Activated CD4-positive, alpha-beta T cell treated with anti-CD3 and anti-CD28 coated beads, Interleukin-2, amount 50 U/mL, for 16 hours (primary cell): ENCODE measurements at regions not wholly inside any gene's neighbourhood (a gene's known extent, or its start where the extent isn't known, plus 50 kb on each side); places are given as distances from the start of the nearest gene placed in this dataset.

Source experiments
- DNase-seq: peaks from one replicate; pipeline ENCODE4 v3.0.0-alpha.2; 2020

DNA sequence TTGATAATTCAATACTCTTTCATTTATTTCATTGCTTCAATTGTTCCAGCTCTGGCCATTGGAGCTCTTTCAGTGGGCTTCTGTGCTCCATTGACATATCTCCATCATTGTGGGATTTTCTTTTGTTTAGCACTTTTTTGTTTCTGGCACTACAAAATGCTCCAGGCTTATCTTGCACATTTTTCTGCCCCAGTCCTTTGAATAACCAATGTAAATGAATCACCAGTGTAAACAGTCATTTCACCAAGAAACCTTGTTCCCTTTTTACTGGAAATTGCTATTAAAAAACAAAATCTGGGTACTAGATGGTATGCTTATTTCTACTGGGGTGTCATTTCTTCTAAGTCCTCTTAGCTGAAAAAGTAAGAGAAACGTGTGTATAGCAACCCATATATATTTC lies 173.0 kb upstream of the LYPLAL1 start:
- no peak for DNase-seq

- no peak for DNase-seq
These were observed 163.0 kb upstream of the LYPLAL1 start for GRCh38 chr1:219010720-219011119.

GRCh38 chr1:219020386-219020785 lies 153.3 kb upstream of the LYPLAL1 start:
- no peak for DNase-seq

DNA sequence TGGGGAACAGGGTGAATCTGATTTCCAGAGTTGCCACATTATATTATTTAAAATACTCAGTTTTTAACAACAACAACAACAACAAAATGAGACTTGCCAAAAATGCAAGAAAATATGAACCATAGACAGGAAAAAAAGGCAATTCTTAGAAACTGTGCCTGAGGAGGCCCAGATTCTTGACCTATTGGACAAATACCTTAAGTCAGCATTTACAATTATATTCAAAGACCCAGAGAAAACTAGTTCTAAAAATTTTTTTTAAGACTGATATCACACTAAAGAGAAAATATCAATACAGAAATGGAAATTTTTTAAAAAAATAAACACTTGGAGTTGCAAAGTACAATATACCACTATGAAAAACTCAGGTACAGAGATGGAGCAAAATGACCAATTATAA lies 152.8 kb upstream of the LYPLAL1 start:
- no peak for DNase-seq

- DNase-seq, result no peak
These were observed 146.5 kb upstream of the LYPLAL1 start for GRCh38 chr1:219027146-219027673.

GRCh38 chr1:219031809-219032208 lies 141.9 kb upstream of the LYPLAL1 start:
- no peak for DNase-seq

- no peak for DNase-seq
These were observed 135.3 kb upstream of the LYPLAL1 start for GRCh38 chr1:219038398-219038797.

GRCh38 chr1:219039017-219039681 lies 134.5 kb upstream of the LYPLAL1 start:
- DNase-seq, result no peak

GRCh38 chr1:219039682-219040154 lies 134.0 kb upstream of the LYPLAL1 start:
- DNase-seq, result no peak

GRCh38 chr1:219040291-219040690 lies 133.4 kb upstream of the LYPLAL1 start:
- no peak for DNase-seq

- DNase-seq, result no peak
These were observed 132.5 kb upstream of the LYPLAL1 start for GRCh38 chr1:219041141-219041540.

DNA sequence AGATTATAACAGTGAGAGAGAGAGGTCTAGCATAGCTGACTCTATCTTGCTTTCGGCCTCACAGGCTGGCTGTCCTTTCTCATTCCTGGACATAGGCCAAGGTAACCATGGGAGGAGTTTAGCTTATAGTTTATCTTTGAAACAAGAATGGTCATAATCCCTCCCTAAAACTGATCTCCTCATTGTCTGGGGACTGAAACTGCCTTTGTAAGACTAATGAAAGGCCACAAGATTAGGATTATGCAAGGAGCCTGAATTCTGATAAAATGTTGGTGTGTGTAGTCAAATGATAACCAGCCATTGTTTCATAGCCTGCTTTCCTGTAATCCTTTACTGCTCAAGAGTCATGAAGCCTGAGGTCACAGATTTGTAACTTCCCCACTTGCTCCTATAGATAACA lies 131.9 kb upstream of the LYPLAL1 start:
- DNase-seq, result no peak

- no peak for DNase-seq
These were observed 130.9 kb upstream of the LYPLAL1 start for GRCh38 chr1:219042769-219043168.

GRCh38 chr1:219045246-219045645 lies 128.4 kb upstream of the LYPLAL1 start:
- DNase-seq, result no peak

DNA sequence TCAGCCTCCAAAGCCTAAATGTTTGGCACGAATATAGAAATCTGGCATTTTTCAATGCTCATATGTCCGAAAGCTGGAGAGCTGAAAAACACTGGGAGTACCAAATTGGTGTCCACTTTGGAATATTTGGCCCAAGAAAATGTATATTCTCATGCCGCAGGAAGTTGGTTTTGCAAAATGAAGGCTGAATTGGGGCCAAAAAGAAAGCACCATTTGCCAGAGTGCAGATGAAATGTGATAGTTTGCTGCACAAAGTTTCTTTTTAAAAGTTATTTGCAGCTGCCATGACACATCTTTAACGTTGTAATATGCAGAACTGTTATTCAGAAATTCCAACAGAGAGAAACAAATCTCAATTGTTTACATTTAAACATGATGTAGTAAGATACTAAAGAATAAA lies 124.2 kb upstream of the LYPLAL1 start:
- no peak for DNase-seq

- DNase-seq, result no peak
These were observed 123.4 kb upstream of the LYPLAL1 start for GRCh38 chr1:219050086-219050821.

- DNase-seq, result no peak
These were observed 122.9 kb upstream of the LYPLAL1 start for GRCh38 chr1:219050822-219051125.

DNA sequence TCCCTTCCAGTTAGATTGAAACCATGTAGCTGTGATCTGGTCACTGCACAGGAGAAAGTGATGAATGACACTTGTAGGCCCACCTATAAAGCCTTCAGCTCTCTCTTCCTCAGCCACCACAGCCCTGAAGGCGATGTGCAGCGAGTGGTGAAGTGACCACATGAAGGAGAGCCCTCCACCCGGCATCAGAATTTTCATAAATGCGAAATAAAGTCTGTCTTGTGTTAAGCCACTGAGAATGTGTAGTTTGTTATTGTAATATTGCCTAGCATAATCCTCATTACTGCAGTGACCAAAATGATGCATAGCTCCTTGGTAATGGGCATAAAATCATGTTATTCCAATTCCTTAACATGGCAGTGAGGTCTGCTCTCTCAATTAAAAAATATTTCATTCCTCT lies 122.1 kb upstream of the LYPLAL1 start:
- DNase-seq, result no peak

DNA sequence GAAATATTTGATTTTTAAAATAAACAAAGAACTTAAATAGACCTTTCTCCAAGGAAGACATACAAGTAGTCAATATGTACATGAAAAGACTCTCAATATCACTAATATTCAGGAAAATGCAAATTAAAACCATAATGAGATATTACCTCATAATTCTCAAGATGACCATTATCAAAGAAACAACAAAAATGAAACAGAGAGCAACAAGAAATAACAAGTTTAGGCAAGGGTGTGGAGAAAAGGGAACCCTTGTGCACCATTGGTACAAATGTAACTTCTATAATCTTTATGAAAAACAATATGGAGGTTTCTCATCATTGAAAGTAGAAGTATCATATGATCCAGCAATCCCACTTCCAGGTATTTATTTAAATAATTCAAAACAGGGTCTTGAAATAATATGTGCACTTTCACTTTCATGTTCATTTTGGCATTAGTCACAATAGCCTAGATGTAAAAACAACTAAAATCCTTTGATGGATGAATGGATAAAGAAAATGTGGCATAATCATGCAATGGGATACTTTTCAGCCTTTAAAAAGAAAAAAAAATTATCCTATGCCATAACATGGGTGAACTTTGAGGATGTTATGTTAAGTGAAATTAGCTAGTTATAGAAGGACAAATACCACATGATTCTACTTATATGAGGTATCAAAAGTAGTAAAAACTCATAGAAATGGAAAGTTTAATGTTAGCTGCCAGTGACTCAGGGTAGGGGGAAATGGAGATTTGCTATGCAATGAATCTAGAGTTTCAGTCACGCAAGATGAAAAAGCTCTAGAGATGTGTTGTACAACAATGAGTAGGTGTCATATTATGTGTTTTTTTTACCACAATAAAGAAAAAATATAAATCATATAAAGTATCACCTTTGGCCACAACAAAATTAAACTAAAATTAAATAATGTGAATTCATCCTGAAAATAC lies 114.5 kb upstream of the LYPLAL1 start:
- DNase-seq, result peak; percentile 39

DNA sequence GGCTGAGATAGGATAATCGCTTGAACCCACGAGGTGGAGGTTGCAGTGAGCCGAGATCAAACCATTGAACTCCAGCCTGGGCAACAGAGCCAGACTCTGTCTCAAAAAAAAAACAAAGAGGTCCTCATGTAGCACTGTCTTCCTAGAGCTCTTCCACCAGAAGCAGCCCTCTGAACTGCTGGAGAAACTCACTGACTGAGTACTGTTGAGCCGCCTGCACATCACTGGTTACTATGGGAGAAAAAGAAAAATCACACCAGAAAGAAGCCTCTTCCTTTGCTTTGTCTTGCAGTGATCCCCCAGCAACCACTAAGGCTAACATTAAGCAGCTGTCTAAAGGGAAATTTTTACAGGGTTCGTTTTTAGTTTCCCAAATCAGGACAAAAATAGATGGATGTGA lies 112.9 kb upstream of the LYPLAL1 start:
- DNase-seq, result no peak

DNA sequence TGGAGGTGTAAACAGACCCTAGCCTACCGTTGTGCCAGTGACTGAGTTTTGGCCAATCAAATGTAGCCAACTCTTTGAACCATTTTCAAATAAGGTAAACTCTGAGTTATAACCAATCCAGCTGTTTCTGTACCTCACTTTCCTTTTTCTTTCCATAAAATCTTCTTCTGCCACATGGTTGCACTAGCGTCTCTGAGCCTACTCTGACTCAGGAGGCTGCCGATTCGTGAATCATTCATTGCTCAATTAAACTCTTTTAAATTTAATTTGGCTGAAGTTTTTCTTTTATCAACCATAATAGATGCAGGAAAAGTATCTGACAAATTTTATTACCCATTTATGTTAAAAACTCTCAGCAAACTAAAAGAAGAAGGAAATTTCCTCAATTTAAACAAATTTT lies 111.5 kb upstream of the LYPLAL1 start:
- no peak for DNase-seq

DNA sequence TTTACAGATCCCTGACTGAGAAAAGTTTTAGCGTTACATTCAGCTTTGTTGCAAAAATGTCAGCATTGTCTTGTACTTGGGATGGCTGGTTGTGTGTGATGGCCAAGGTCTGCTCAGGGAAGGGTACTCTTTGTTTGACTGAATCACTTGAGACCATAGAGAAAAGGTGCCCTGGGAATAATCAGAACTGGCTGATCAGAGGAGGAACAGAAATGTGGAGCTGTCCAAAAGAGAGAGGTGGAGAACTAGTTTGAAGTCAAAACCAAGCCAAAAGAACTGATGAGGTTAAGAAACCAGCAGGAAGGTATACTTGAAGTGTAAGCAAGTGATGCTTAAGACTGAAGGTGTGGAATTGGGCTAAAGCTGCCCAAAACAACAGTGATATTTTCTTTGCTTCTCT lies 107.6 kb upstream of the LYPLAL1 start:
- DNase-seq, result no peak

- no peak for DNase-seq
These were observed 106.9 kb upstream of the LYPLAL1 start for GRCh38 chr1:219066631-219067349.
